ENCODE measurements at regions not wholly inside any gene's neighbourhood (a gene's known extent, or its start where the extent isn't known, plus 50 kb on each side); places are given as distances from the start of the nearest gene placed in this dataset.

DNA sequence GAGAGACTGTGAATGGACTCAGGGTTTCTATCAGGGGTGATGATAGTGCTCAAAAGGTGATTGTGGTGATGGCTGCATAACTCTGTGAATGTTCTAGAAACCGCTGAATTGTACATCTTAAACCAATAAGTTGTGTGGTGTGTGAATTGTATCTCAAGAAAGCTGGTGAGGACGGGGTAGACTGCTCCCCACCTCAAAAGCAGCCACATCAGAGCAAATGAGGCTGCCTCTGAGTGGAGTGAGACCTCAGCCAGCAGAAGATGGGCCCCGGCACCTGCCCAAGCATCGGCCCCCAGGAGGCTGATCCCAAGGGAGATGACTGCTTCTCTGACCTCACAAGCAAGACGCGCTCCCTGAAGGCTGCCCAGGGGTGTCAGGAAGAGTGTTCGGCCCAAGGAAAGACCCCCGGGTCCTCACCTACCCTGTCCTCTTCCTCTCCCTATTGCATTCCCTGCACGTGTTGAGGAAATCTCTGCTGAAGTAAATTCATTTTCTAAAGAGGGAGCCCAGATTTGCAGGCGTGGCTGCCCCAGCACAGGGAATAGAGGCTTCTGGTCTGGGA lies 279.3 kb upstream of the SHH start:
- no peak for TF ChIP-seq MAFK (IDR thresholded peaks at IDR 0.05; ENCODE audit: low read depth, low read length)
- TF ChIP-seq, protein P1, sequence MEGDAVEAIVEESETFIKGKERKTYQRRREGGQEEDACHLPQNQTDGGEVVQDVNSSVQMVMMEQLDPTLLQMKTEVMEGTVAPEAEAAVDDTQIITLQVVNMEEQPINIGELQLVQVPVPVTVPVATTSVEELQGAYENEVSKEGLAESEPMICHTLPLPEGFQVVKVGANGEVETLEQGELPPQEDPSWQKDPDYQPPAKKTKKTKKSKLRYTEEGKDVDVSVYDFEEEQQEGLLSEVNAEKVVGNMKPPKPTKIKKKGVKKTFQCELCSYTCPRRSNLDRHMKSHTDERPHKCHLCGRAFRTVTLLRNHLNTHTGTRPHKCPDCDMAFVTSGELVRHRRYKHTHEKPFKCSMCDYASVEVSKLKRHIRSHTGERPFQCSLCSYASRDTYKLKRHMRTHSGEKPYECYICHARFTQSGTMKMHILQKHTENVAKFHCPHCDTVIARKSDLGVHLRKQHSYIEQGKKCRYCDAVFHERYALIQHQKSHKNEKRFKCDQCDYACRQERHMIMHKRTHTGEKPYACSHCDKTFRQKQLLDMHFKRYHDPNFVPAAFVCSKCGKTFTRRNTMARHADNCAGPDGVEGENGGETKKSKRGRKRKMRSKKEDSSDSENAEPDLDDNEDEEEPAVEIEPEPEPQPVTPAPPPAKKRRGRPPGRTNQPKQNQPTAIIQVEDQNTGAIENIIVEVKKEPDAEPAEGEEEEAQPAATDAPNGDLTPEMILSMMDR (conservative IDR thresholded peaks at IDR 0.05; ENCODE audit: low read depth, low read length): no peak
- TF ChIP-seq CEBPB (IDR thresholded peaks at IDR 0.05; ENCODE audit: low read depth, low read length): no peak
- TF ChIP-seq POLR2A (IDR thresholded peaks at IDR 0.05; ENCODE audit: low read depth, low read length): no peak
- no peak for TF ChIP-seq SMC3 (IDR thresholded peaks at IDR 0.05; ENCODE audit: low read depth, low read length)
- TF ChIP-seq, protein P2, sequence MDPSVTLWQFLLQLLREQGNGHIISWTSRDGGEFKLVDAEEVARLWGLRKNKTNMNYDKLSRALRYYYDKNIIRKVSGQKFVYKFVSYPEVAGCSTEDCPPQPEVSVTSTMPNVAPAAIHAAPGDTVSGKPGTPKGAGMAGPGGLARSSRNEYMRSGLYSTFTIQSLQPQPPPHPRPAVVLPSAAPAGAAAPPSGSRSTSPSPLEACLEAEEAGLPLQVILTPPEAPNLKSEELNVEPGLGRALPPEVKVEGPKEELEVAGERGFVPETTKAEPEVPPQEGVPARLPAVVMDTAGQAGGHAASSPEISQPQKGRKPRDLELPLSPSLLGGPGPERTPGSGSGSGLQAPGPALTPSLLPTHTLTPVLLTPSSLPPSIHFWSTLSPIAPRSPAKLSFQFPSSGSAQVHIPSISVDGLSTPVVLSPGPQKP (IDR thresholded peaks at IDR 0.05; ENCODE audit: borderline replicate concordance, low read depth, low read length): no peak
- TF ChIP-seq NFE2L2 (IDR thresholded peaks at IDR 0.05; ENCODE audit: low read depth, low read length): no peak
- no peak for TF ChIP-seq BHLHE40 (IDR thresholded peaks at IDR 0.05; ENCODE audit: low read depth, low read length)
- no peak for TF ChIP-seq RFX5 (IDR thresholded peaks at IDR 0.05; ENCODE audit: low read depth, low read length)
- TF ChIP-seq MAZ (IDR thresholded peaks at IDR 0.05; ENCODE audit: borderline replicate concordance, low read depth, low read length): no peak
- TF ChIP-seq RAD21 (IDR thresholded peaks at IDR 0.05; ENCODE audit: low read length): no peak
- no peak for TF ChIP-seq RCOR1 (IDR thresholded peaks at IDR 0.05; ENCODE audit: insufficient replicate concordance, low read length)
- TF ChIP-seq MXI1 (IDR thresholded peaks at IDR 0.05; ENCODE audit: borderline replicate concordance, low read depth, low read length): no peak
